ENCODE measurements at regions not wholly inside any gene's neighbourhood (a gene's known extent, or its start where the extent isn't known, plus 50 kb on each side); places are given as distances from the start of the nearest gene placed in this dataset.

GRCh38 chr1:222463059-222463730 lies 84.7 kb downstream of the HHIPL2 start:
- 46 to 80% methylated on average over 8 of the region's 8 CpGs for WGBS, 2 donors
- intact Hi-C loops (cut with DNase I), result no loop called here
- no peak for TF ChIP-seq EP300 (IDR thresholded peaks at IDR 0.05)
- TF ChIP-seq POLR2AphosphoS5 (IDR thresholded peaks at IDR 0.05), result no peak
- TF ChIP-seq POLR2A (IDR thresholded peaks at IDR 0.05), result no peak
- TF ChIP-seq CTCF (IDR thresholded peaks at IDR 0.05), result no peak

GRCh38 chr1:222462601-222463000 lies 85.3 kb downstream of the HHIPL2 start:
- no peak for TF ChIP-seq CTCF (IDR thresholded peaks at IDR 0.05)
- TF ChIP-seq POLR2AphosphoS5 (IDR thresholded peaks at IDR 0.05), result no peak
- no peak for TF ChIP-seq EP300 (IDR thresholded peaks at IDR 0.05)
- TF ChIP-seq POLR2A (IDR thresholded peaks at IDR 0.05), result no peak
- no peak for DNase-seq
- intact Hi-C loops (cut with DNase I), result no loop called here
- H3K9me3 ChIP-seq, result peaks cover 0 to 5% (median 3%) of the 10 kb centered on the region in 4 donors
- WGBS, 2 donors, result 78 to 79% methylated on average over 2 of the region's 2 CpGs
- no peaks in the 10 kb centered on the region for H3K36me3 ChIP-seq
- peaks cover 0 to 14% (median 4%) of the 10 kb centered on the region in 4 donors for H3K4me1 ChIP-seq
- no peak overlapping the region for H3K27ac ChIP-seq
- H3K4me3 ChIP-seq, result no peak overlapping the region
- no peaks in the 10 kb centered on the region for H3K27me3 ChIP-seq

More at GRCh38 chr1:222463059-222463730, 84.7 kb downstream of the HHIPL2 start:
- no peaks in the 10 kb centered on the region for H3K9me3 ChIP-seq
- DNase-seq, result no peak
- H3K4me1 ChIP-seq, result peaks cover 0 to 14% (median 4%) of the 10 kb centered on the region in 4 donors
- no peak overlapping the region for H3K27ac ChIP-seq
- no peak overlapping the region for H3K4me3 ChIP-seq
- no peaks in the 10 kb centered on the region for H3K27me3 ChIP-seq
- H3K36me3 ChIP-seq, result no peaks in the 10 kb centered on the region

GRCh38 chr1:222461941-222462340 lies 86.0 kb downstream of the HHIPL2 start:
- 67 to 81% methylated on average over 2 of the region's 2 CpGs for WGBS, 2 donors
- intact Hi-C loops (cut with DNase I), result no loop called here

GRCh38 chr1:222459652-222460051 lies 88.3 kb downstream of the HHIPL2 start:
- H3K36me3 ChIP-seq, result no peaks in the 10 kb centered on the region
- H3K4me3 ChIP-seq, result no peak overlapping the region
- peaks cover 0 to 7% (median 3%) of the 10 kb centered on the region in 4 donors for H3K9me3 ChIP-seq
- H3K27ac ChIP-seq, result no peak overlapping the region
- 71 to 76% methylated on average over 3 of the region's 3 CpGs for WGBS, 2 donors
- TF ChIP-seq CTCF (IDR thresholded peaks at IDR 0.05) (no peak), POLR2A (IDR thresholded peaks at IDR 0.05) (no peak), EP300 (IDR thresholded peaks at IDR 0.05) (no peak), POLR2AphosphoS5 (IDR thresholded peaks at IDR 0.05) (no peak)
- no peak for DNase-seq
- no peaks in the 10 kb centered on the region for H3K27me3 ChIP-seq
- peaks cover 0 to 7% (median 5%) of the 10 kb centered on the region in 4 donors for H3K4me1 ChIP-seq
- intact Hi-C loops (cut with DNase I), result loop anchor here (5.0 to 10.0 kb wide), 4 partner anchors 717 to 1645 kb away; partner anchors contain the start of gene DUSP10

More at GRCh38 chr1:222461941-222462340, 86.0 kb downstream of the HHIPL2 start:
- Histone ChIP-seq H3K27me3 (no peaks in the 10 kb centered on the region), H3K9me3 (peaks cover 0 to 7% (median 3%) of the 10 kb centered on the region in 4 donors), H3K4me3 (no peak overlapping the region), H3K4me1 (peaks cover 0 to 14% (median 4%) of the 10 kb centered on the region in 4 donors), H3K27ac (no peak overlapping the region), H3K36me3 (no peaks in the 10 kb centered on the region)
- TF ChIP-seq POLR2AphosphoS5 (IDR thresholded peaks at IDR 0.05) (no peak), CTCF (IDR thresholded peaks at IDR 0.05) (no peak), EP300 (IDR thresholded peaks at IDR 0.05) (no peak), POLR2A (IDR thresholded peaks at IDR 0.05) (no peak)
- DNase-seq, result no peak

All from sigmoid colon (tissue), 6 donors.